ENCODE measurements at regions not wholly inside any gene's neighbourhood (a gene's known extent, or its start where the extent isn't known, plus 50 kb on each side); places are given as distances from the start of the nearest gene placed in this dataset.

DNA sequence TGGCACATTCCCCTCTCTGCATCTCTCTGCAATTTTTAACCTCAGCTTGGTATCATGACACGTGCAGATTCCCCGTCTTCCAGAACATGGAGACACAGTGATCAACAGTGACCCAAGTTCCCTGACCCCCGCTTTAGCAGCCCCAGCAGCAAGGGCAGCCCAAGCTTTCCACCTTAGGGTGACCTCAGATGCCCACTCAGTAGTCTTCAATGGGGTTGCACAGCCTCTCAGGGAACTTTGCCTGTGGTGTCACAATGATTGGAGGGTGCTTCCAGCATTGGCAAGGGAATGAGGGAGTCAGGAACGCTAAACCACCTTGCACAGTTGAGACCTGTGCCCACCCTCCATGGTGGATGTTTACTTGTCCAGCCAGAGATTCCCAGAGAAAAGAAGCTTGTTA lies 287.1 kb upstream of the CDH4 start:
- peaks cover 3% of the 10 kb centered on the region for H3K27me3 Mint-ChIP-seq (ENCODE audit: low read depth)
- H3K36me3 Mint-ChIP-seq (ENCODE audit: low read depth): no peaks in the 10 kb centered on the region
- TF ChIP-seq, protein P1, sequence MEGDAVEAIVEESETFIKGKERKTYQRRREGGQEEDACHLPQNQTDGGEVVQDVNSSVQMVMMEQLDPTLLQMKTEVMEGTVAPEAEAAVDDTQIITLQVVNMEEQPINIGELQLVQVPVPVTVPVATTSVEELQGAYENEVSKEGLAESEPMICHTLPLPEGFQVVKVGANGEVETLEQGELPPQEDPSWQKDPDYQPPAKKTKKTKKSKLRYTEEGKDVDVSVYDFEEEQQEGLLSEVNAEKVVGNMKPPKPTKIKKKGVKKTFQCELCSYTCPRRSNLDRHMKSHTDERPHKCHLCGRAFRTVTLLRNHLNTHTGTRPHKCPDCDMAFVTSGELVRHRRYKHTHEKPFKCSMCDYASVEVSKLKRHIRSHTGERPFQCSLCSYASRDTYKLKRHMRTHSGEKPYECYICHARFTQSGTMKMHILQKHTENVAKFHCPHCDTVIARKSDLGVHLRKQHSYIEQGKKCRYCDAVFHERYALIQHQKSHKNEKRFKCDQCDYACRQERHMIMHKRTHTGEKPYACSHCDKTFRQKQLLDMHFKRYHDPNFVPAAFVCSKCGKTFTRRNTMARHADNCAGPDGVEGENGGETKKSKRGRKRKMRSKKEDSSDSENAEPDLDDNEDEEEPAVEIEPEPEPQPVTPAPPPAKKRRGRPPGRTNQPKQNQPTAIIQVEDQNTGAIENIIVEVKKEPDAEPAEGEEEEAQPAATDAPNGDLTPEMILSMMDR (IDR thresholded peaks at IDR 0.05): no peak
- no peak for DNase-seq (ENCODE audit: low spot score)
- H3K4me3 Mint-ChIP-seq (ENCODE audit: unreplicated experiment): no peak overlapping the region
- no peak overlapping the region for H3K27ac Mint-ChIP-seq (ENCODE audit: unreplicated experiment)
- H3K9me3 Mint-ChIP-seq (ENCODE audit: low read depth): peaks cover 4% of the 10 kb centered on the region
- no peaks in the 10 kb centered on the region for H3K4me1 Mint-ChIP-seq (ENCODE audit: low read depth)

DNA sequence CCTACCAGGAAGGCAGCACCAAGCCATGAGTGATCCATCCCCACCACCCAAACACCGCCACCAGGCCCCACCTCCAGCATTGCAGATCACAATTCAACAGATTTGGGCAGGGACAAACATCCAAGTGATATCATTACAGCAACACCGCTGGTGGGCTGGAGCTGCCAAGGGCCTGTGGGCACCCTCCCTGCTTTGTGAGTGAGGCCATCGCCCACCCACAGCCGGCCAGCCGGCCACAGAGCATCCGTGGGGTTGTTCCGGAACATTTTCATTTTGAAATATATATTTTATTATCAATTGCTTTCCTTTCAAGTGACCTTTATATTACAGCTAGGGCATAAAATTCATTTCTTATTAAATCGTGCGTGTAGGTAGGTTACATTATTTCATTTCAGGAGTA lies 286.0 kb upstream of the CDH4 start:
- Mint-ChIP-seq H3K36me3 (ENCODE audit: low read depth) (no peaks in the 10 kb centered on the region), H3K27me3 (ENCODE audit: low read depth) (no peaks in the 10 kb centered on the region), H3K9me3 (ENCODE audit: low read depth) (peaks cover 4% of the 10 kb centered on the region), H3K27ac (ENCODE audit: unreplicated experiment) (no peak overlapping the region), H3K4me3 (ENCODE audit: unreplicated experiment) (no peak overlapping the region), H3K4me1 (ENCODE audit: low read depth) (no peaks in the 10 kb centered on the region)
- DNase-seq (ENCODE audit: low spot score): no peak
- TF ChIP-seq, protein P1 (IDR thresholded peaks at IDR 0.05): no peak

DNA sequence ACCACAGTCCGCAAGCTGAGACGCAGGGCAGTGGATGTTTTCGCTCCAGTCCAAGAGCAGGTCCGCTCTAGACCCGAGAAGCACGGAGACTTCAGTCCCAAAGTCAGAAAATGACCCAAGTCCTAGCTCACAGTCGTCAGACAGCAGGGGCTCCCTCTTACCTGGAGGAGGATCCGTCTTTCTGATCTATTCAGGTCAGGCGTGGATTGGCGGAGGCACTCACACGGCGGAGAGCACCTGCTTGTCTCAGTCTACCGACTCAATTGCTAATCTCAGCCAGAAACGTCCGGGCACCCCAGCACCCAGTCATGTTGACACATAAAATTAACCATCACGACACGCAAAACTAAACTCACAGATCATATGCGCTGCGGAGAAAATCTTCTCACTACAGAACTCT lies 285.3 kb upstream of the CDH4 start:
- Mint-ChIP-seq H3K9me3 (ENCODE audit: low read depth) (peaks cover 4% of the 10 kb centered on the region), H3K4me3 (ENCODE audit: unreplicated experiment) (no peak overlapping the region), H3K36me3 (ENCODE audit: low read depth) (no peaks in the 10 kb centered on the region), H3K27ac (ENCODE audit: unreplicated experiment) (no peak overlapping the region), H3K4me1 (ENCODE audit: low read depth) (no peaks in the 10 kb centered on the region), H3K27me3 (ENCODE audit: low read depth) (no peaks in the 10 kb centered on the region)
- TF ChIP-seq, protein P1 (IDR thresholded peaks at IDR 0.05): no peak
- DNase-seq (ENCODE audit: low spot score): no peak

DNA sequence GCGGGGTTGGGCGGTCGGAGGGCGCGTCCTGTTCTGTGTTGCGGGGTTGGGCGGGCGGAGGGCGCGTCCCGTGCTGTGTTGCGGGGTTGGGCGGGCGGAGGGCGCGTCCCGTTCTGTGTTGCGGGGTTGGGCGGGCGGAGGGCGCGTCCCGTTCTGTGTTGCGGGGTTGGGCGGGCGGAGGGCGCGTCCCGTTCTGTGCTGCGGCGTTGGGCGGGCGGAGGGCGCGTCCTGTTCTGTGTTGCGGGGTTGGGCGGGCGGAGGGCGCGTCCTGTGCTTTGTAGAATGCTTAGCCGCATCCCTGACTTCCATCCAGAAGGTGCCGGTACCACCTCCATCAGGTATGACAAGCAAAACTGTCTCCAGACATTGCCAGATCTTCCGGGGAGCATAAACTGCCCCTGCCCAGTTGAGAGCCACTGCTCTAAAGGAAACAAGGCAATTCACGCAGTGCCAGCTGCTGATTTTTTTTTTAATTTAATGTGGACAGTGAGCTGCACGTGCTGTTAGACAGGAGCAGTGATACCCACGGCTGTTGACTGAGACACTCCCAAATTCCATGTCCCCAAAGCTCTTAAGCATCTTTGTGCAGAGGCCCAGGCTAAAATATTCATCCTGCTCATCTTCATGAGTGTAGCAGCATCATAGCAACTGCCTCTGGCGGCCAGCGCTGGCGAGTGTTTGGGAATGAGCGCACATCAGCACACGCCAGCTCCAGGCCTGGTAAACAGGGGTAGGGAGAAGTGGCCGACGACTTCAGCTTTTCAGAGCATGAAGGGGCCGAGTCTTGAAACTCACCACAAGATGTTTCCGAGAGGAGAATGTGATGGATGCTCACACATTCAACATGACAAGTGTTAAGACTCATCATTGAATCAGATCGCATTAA lies 284.4 kb upstream of the CDH4 start:
- no peak overlapping the region for H3K4me3 Mint-ChIP-seq (ENCODE audit: unreplicated experiment)
- H3K27ac Mint-ChIP-seq (ENCODE audit: unreplicated experiment): no peak overlapping the region
- TF ChIP-seq, protein P1 (IDR thresholded peaks at IDR 0.05): no peak
- no peaks in the 10 kb centered on the region for H3K4me1 Mint-ChIP-seq (ENCODE audit: low read depth)
- H3K27me3 Mint-ChIP-seq (ENCODE audit: low read depth): no peaks in the 10 kb centered on the region
- H3K9me3 Mint-ChIP-seq (ENCODE audit: low read depth): peaks cover 4% of the 10 kb centered on the region
- DNase-seq (ENCODE audit: low spot score): no peak
- no peaks in the 10 kb centered on the region for H3K36me3 Mint-ChIP-seq (ENCODE audit: low read depth)

DNA sequence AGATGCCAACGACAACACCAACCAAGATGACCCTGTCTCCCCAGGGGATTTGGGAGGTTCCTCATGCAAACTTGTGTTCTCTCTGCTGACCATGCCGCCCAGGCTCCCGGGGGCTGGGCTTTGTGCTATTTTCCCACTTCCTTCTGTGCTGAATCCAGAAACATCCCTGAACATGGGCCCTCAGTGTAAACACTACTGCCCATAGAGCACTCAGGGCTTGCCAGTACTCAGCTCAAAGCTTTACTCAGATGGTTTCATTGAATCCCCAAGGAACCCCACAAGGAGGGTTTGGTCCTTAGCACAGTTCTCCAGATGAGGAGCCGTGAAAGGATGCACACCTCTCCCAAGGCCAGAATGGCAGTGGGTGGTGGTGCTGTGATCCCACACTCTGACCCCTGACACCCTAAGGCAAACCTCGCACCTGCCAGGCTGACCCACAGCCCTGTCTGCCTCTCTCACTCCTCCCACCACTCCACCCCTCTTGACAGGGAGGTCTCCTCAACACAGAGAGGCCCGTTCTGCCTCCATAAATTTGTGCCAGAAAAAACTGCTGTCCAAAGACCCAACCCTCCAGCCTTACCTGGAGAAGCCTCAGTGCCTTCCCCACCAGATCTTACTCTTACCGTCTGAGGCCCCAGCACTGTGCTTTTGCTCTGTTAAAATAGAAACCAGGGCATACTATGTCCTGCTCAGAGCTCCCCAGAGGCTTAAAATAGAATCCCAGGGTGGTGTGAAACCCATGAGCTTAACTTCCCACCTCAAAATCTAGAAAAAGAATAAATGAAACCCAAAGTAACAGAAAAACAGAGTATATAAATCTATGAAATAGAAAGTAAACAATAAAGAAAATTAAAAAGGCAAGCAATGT lies 283.0 kb upstream of the CDH4 start:
- DNase-seq (ENCODE audit: low spot score): no peak
- H3K36me3 Mint-ChIP-seq (ENCODE audit: low read depth): no peaks in the 10 kb centered on the region
- TF ChIP-seq, protein P1 (IDR thresholded peaks at IDR 0.05): no peak
- no peak overlapping the region for H3K4me3 Mint-ChIP-seq (ENCODE audit: unreplicated experiment)
- H3K27ac Mint-ChIP-seq (ENCODE audit: unreplicated experiment): no peak overlapping the region
- H3K27me3 Mint-ChIP-seq (ENCODE audit: low read depth): no peaks in the 10 kb centered on the region
- peaks cover 4% of the 10 kb centered on the region for H3K9me3 Mint-ChIP-seq (ENCODE audit: low read depth)
- no peaks in the 10 kb centered on the region for H3K4me1 Mint-ChIP-seq (ENCODE audit: low read depth)
